T-helper 2 cell treated with Interferon-gamma antibody and Interleukin-4, amounts not matched to agents 100 ng/mL and 5 ng/mL, for 36 hours (primary cell): ENCODE measurements at regions not wholly inside any gene's neighbourhood (a gene's known extent, or its start where the extent isn't known, plus 50 kb on each side); places are given as distances from the start of the nearest gene placed in this dataset.
"Not testable (repeated sequence)": the region's sequence is repeated elsewhere in the genome, so short reads cannot be mapped to it uniquely, and the experiment has no call there.

ENCODE experiments used
- intact Hi-C: fragments of 100-400 bp; cut with micrococcal nuclease; formaldehyde crosslinking; loops from one replicate; pipeline ENCODE4 v1.15.1; 2023

GRCh38 chr1:81178431-81179093 lies 622.2 kb upstream of the ADGRL2 start:
- intact Hi-C loops, result not testable (repeated sequence)

- intact Hi-C loops, result no loop called here
Measured at GRCh38 chr1:81174811-81175476, 625.8 kb upstream of the ADGRL2 start.

GRCh38 chr1:81174052-81174451 lies 626.7 kb upstream of the ADGRL2 start:
- intact Hi-C loops, result no loop called here

GRCh38 chr1:81172483-81172882 lies 628.3 kb upstream of the ADGRL2 start:
- intact Hi-C loops, result no loop called here

GRCh38 chr1:81170721-81171120 lies 630.0 kb upstream of the ADGRL2 start:
- intact Hi-C loops, result no loop called here

- intact Hi-C loops, result no loop called here
Measured at GRCh38 chr1:81165963-81166362, 634.8 kb upstream of the ADGRL2 start.

GRCh38 chr1:81160696-81161095 lies 640.0 kb upstream of the ADGRL2 start:
- intact Hi-C loops, result no loop called here

GRCh38 chr1:81158592-81158991 lies 642.1 kb upstream of the ADGRL2 start:
- intact Hi-C loops, result no loop called here

- intact Hi-C loops, result no loop called here
Measured at GRCh38 chr1:81157686-81158085, 643.0 kb upstream of the ADGRL2 start.

GRCh38 chr1:81156887-81157286 lies 643.8 kb upstream of the ADGRL2 start:
- intact Hi-C loops, result no loop called here

GRCh38 chr1:81155131-81155530 lies 645.6 kb upstream of the ADGRL2 start:
- intact Hi-C loops, result no loop called here

- intact Hi-C loops, result no loop called here
Measured at GRCh38 chr1:81151206-81151605, 649.5 kb upstream of the ADGRL2 start.

- intact Hi-C loops, result no loop called here
Measured at GRCh38 chr1:81149649-81150325, 650.9 kb upstream of the ADGRL2 start.

GRCh38 chr1:81144240-81144825 lies 656.4 kb upstream of the ADGRL2 start:
- intact Hi-C loops, result no loop called here

- intact Hi-C loops, result no loop called here
Measured at GRCh38 chr1:81142099-81142826, 658.5 kb upstream of the ADGRL2 start.

GRCh38 chr1:81135524-81135923 lies 665.2 kb upstream of the ADGRL2 start:
- intact Hi-C loops, result no loop called here

- intact Hi-C loops, result no loop called here
Measured at GRCh38 chr1:81129776-81130175, 671.0 kb upstream of the ADGRL2 start.

GRCh38 chr1:81129366-81129765 lies 671.4 kb upstream of the ADGRL2 start:
- intact Hi-C loops, result no loop called here

- intact Hi-C loops, result no loop called here
Measured at GRCh38 chr1:81128079-81128478, 672.7 kb upstream of the ADGRL2 start.

- intact Hi-C loops, result no loop called here
Measured at GRCh38 chr1:81126989-81127581, 673.6 kb upstream of the ADGRL2 start.

GRCh38 chr1:81125672-81126071 lies 675.1 kb upstream of the ADGRL2 start:
- intact Hi-C loops, result no loop called here
